Chondrocyte (in vitro differentiated cells): ENCODE measurements at regions not wholly inside any gene's neighbourhood (a gene's known extent, or its start where the extent isn't known, plus 50 kb on each side); places are given as distances from the start of the nearest gene placed in this dataset.

Source experiments
- DNase-seq: peaks from one replicate; pipeline ENCODE4 v3.0.0; 2021; ENCODE audit warnings: mixed read lengths, low spot score
- H3K27ac Mint-ChIP-seq: one replicate; pipeline ENCODE4 v1.8.0; 2021; ENCODE audit warnings: mild to moderate bottlenecking, moderate library complexity, mixed read lengths; ENCODE audit not compliant: unreplicated experiment
- H3K27me3 Mint-ChIP-seq: 2 replicates; pipeline ENCODE4 v1.8.0; 2021; ENCODE audit warnings: low read depth, mixed read lengths
- H3K36me3 Mint-ChIP-seq: 2 replicates; pipeline ENCODE4 v1.8.0; 2021; ENCODE audit warnings: low read depth, mixed read lengths
- H3K4me1 Mint-ChIP-seq: 2 replicates; pipeline ENCODE4 v1.8.0; 2021; ENCODE audit warnings: low read depth, mild to moderate bottlenecking, mixed read lengths
- H3K4me3 Mint-ChIP-seq: one replicate; pipeline ENCODE4 v1.8.0; 2021; ENCODE audit warnings: mild to moderate bottlenecking, moderate library complexity, mixed read lengths; ENCODE audit not compliant: unreplicated experiment
- H3K9me3 Mint-ChIP-seq: 2 replicates; pipeline ENCODE4 v1.8.0; 2021; ENCODE audit warnings: low read depth, mixed read lengths
- CTCF ChIP-seq: fragments of 200-600 bp; sonication (generic); IDR thresholded peaks from 2 replicates; pipeline ENCODE4 v1.5.0; 2021; ENCODE audit warnings: antibody characterized with exemption, mild to moderate bottlenecking, moderate library complexity

GRCh38 chr5:106854922-106855321 lies 815.8 kb downstream of the EFNA5 start:
- no peaks in the 10 kb centered on the region for H3K9me3 Mint-ChIP-seq
- H3K27ac Mint-ChIP-seq: no peak overlapping the region
- H3K36me3 Mint-ChIP-seq: no peaks in the 10 kb centered on the region
- H3K4me3 Mint-ChIP-seq: no peak overlapping the region
- no peak for DNase-seq
- H3K4me1 Mint-ChIP-seq: peaks cover 13% of the 10 kb centered on the region
- no peak for TF ChIP-seq CTCF
- H3K27me3 Mint-ChIP-seq: no peaks in the 10 kb centered on the region

DNA sequence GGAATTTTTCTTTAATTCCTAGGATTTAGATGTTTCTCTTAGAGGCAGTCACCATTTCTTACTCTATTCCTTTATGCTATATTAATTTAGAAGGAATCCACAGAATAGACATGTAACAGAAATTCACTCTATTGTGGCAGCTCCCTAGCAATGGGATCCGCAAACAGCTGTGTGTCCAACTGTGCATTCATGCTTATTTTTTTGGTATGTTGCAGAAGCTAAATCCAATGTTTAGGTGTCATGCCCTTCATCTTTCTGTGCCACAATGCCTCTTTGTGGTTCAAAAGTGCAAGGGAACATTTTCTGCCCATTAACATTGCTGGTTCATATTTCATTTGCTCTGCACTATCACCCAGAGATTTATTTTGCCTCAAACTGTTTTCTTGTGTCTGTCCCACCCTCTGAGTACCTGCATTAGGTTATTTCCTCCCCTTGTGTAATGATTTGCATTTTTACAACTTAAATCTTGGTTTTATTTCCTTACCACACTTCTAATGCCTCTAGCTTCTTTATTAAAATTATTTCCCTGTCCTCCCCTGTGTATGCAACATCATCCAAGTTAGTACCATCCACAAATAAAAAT lies 816.5 kb downstream of the EFNA5 start:
- no peaks in the 10 kb centered on the region for H3K9me3 Mint-ChIP-seq
- TF ChIP-seq CTCF: no peak
- H3K27ac Mint-ChIP-seq: no peak overlapping the region

GRCh38 chr5:106853266-106853665 lies 817.5 kb downstream of the EFNA5 start:
- H3K36me3 Mint-ChIP-seq: no peaks in the 10 kb centered on the region
- TF ChIP-seq CTCF: no peak
- no peak overlapping the region for H3K27ac Mint-ChIP-seq
- no peak for DNase-seq
- H3K4me3 Mint-ChIP-seq: no peak overlapping the region
- H3K4me1 Mint-ChIP-seq: peaks cover 19% of the 10 kb centered on the region
- H3K9me3 Mint-ChIP-seq: no peaks in the 10 kb centered on the region
- no peaks in the 10 kb centered on the region for H3K27me3 Mint-ChIP-seq

More for the DNA sequence above, 816.5 kb downstream of the EFNA5 start:
- Mint-ChIP-seq H3K4me3 (no peak overlapping the region), H3K36me3 (no peaks in the 10 kb centered on the region), H3K4me1 (peaks cover 16% of the 10 kb centered on the region), H3K27me3 (no peaks in the 10 kb centered on the region)
- no peak for DNase-seq

DNA sequence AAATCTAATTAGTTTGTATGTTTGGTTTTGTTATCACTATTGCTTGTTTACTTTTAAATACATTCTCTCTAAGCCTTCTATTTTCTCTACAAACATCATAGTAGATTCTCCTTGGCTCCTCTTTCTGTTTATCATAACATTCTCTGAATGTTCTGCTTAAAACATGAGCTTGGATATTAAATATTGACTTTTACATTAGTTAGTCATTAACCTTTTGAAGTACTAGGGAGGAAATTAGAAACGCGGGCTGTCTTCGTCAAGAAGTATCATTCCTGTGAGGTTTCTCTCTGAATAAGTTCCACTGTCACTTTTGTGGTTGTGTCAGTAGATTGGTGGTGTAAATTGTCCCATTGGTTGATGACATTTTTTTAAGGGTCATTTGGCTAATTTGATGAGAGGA lies 821.5 kb downstream of the EFNA5 start:
- no peak for TF ChIP-seq CTCF
- Mint-ChIP-seq H3K4me1 (peaks cover 16% of the 10 kb centered on the region), H3K9me3 (no peaks in the 10 kb centered on the region), H3K27me3 (no peaks in the 10 kb centered on the region), H3K36me3 (no peaks in the 10 kb centered on the region), H3K27ac (no peak overlapping the region), H3K4me3 (no peak overlapping the region)
- no peak for DNase-seq

DNA sequence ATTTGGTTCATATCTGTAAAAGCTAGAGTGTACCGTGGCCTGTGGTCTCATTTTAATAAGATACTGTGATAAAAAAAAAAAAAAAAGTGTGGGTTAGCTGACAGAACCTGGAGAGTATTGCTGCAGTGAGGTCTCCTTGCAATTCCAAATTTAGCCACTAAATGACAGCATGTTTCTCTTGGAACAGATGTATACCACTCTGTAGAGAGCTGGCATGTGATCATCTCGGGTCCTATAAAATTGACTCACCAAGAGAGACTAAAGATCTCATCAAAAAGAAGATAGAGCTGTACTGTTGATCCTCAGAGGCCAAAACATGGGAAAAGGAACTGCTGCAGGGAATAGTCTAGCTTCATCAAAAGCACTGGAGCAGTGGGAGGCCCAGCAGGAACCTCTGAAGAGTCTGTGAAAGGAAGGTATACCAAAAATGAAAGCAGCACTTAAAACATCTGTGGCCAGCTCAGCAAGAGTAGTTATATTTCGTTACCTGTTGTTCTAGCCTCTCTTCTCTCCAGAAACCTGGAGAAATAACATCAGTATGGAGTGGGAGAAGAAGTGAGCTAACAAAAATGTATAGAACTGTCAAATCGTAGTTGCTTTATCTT lies 826.8 kb downstream of the EFNA5 start:
- Mint-ChIP-seq H3K27me3 (no peaks in the 10 kb centered on the region), H3K36me3 (peaks cover 12% of the 10 kb centered on the region), H3K4me1 (peaks cover 3% of the 10 kb centered on the region), H3K27ac (no peak overlapping the region), H3K4me3 (no peak overlapping the region), H3K9me3 (peaks cover 38% of the 10 kb centered on the region)
- no peak for DNase-seq
- TF ChIP-seq CTCF: peak; percentile 47
